Coronary artery (tissue), 2 donors: ENCODE measurements at regions not wholly inside any gene's neighbourhood (a gene's known extent, or its start where the extent isn't known, plus 50 kb on each side); places are given as distances from the start of the nearest gene placed in this dataset.

Experiments
- DNase-seq: peaks from one replicate; pipeline ENCODE4 v3.0.0-alpha.2; 2017; ENCODE audit warnings: low spot score
- H3K27ac ChIP-seq, 2 donors: fragments of 200-600 bp; sonication (generic); one replicate each; pipeline ENCODE4 v1.5.1; 2016 to 2019
- H3K4me3 ChIP-seq: fragments of 200-600 bp; sonication (generic); 2 replicates; pipeline ENCODE4 v1.5.1; 2016; ENCODE audit warnings: mild to moderate bottlenecking, moderate library complexity
- TF ChIP-seq, protein P1 (sequence below): fragments of 200-600 bp; sonication (generic); IDR thresholded peaks from one replicate; pipeline ENCODE4 v1.5.1; 2019; ENCODE audit warnings: antibody characterized with exemption

DNA sequence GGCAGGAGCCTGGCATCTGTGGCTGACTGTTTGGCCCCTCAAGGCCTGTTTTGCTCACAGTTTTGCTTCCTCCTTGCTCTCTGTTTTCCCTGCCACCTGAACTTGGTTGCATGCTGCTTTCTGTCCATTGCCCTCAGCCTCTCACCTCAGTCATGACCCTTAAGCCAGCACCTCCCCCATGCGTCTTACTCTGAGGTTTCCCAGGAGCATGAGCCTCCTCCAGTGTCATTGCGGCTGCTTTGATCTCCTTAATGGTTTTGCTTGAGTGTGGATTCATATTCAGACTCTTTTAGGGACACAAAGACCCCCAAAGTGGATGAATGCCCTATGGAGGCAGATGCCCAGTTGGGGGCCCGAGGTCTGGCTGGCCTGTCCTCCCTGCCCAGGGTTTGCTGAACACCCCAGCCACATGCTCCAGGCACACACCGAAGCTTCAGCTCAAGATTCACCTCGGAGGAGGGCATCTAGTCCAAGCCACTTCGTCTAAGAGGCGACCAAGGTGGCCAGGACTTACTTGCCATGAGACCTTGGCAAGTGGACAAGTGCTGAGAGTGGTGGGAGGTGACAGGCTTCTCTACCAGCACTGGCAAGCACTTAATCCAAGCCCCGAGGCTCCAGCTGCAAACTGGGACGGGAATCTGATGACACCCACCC, 95.4 kb upstream of the DIO3 start:
- H3K27ac ChIP-seq: no peak overlapping the region
- DNase-seq: peak; percentile 45
- no peak overlapping the region for H3K4me3 ChIP-seq
- TF ChIP-seq, protein P1, sequence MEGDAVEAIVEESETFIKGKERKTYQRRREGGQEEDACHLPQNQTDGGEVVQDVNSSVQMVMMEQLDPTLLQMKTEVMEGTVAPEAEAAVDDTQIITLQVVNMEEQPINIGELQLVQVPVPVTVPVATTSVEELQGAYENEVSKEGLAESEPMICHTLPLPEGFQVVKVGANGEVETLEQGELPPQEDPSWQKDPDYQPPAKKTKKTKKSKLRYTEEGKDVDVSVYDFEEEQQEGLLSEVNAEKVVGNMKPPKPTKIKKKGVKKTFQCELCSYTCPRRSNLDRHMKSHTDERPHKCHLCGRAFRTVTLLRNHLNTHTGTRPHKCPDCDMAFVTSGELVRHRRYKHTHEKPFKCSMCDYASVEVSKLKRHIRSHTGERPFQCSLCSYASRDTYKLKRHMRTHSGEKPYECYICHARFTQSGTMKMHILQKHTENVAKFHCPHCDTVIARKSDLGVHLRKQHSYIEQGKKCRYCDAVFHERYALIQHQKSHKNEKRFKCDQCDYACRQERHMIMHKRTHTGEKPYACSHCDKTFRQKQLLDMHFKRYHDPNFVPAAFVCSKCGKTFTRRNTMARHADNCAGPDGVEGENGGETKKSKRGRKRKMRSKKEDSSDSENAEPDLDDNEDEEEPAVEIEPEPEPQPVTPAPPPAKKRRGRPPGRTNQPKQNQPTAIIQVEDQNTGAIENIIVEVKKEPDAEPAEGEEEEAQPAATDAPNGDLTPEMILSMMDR: no peak

DNA sequence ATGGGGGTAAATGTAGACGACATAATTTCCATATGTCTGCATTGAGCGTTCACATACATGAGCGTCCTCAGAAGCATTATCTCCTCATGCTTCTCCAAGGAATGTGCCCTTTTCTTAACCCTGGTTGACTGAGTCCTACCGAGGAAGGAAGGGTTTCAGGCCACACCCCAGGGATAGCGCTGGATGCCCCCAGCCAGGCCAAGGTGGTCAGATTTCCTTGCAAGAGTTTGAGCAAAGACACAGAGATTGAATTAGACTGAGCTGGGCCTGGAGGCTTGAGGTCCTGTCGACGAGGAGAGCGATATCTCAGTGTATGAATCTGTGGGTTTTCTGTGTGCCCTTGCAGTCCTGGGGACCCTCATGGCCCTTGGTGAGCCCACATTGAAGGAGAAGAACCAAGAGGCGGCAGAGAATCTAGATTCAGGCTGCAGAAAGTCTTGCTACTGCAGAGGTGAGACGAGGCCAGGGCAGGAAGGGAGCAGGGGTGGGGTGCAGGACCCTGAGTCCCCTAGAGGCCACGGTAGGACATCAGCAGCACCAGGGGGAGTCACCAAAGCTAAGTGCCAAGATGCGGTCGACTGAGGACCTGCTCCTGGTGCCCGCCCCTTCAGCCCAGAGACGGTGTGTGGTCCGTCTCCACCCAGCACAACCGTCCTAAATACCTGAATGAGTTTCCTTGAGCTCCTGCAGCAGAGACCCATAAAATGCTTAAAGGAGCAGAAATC, 94.7 kb upstream of the DIO3 start:
- H3K27ac ChIP-seq: no peak overlapping the region
- no peak overlapping the region for H3K4me3 ChIP-seq
- DNase-seq: peak; percentile 60
- TF ChIP-seq, protein P1: no peak

DNA sequence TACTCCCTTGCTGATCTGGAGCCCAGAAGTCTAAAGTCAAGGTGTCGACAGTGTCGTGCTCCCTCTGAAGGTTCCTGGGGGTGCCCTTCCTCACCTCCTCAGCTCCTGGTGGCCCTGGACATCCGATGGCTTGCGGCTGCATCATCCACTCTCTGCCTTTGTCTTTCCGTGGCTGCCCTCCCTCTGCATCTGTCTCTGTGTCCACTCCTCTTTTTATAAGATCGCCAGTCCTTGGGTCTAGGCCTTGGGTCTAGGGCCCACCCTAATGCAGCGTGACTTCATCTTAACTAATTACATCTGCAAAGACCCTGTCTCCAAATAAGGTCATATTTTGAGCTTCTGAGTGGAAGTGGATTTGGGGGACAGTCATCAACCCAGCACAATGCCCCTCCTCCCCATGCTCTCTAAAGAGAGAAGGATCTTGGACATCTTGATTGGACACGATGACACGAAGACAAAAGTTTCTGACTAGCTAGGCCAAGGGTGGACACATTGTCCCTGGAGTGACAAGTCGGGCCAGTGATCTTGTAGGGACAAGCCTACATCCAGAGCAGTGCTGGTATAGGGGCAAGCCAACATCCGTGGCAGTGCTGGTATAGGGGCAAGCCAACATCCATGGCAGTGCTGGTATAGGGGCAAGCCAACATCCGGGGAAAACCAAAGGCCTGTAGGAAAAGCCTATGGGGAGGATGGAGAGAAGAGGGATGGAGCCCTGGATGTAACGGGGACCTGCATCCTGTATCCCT, 93.9 kb upstream of the DIO3 start:
- TF ChIP-seq, protein P1: no peak
- H3K4me3 ChIP-seq: no peak overlapping the region
- no peak overlapping the region for H3K27ac ChIP-seq
- DNase-seq: peak; percentile 69

DNA sequence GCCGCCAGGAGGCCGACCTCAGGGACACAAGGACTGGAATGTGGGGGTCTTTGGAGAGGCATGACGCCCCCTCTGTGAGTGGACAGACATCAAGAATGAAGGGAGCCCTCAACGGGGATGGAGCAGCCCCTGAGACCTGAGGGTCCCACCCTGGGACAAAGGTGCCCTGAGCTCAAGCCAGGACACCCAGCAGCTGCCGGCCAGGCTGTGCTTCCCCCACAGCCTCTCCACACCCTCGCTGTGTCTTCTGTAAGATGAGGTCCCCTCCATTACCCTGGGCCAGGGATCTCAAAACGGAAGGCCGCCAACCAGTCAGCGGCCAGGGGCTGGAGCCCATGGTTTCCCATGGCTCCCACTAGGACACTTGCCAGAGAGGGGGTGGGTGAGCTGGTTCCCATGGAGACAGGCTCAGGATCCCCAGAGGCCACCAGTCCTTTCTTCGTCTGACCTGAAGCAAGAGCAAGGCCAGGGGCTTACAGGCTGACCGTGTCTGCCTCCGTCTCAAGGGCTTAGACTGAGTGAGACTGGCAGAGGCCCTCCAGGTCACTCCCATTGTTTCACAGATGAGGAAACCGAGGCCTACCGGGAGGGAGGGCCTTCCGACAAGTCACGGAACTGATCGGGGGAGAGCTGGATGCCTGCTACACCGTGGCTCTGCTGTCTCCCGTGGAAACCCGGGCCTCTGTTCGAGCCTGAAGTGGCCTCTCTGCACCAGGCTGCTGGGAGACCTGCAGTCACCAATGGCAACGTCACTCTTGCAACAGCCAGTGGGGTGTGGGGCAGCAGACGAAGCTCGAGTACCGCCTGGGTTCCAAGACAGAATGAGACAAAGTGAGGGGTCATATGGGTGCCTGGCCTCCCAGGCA, 91.7 kb upstream of the DIO3 start:
- Histone ChIP-seq H3K27ac (no peak overlapping the region), H3K4me3 (no peak overlapping the region)
- peak; percentile 67 for DNase-seq
- TF ChIP-seq, protein P1: no peak

DNA sequence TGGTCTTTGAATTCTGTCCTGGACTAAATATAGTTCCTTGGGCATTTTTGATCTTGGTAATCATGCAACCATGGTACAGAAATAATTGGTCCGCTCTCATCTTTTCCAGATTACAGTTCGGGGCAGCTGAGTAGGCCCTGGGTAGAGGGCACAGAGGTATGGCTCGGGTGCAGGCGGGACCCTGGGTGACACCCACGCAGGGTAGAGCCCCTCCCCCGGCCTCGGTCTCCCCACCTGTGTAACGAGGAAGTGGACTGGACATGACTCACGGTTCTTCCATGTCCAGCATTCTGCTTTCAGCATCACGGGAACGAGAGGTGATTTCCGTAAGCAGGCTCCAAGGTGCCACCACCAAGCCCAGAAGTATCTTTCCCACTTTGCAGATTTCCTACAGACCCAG, 91.0 kb upstream of the DIO3 start:
- TF ChIP-seq, protein P1: no peak
- H3K27ac ChIP-seq: no peak overlapping the region
- peak; percentile 56 for DNase-seq
- H3K4me3 ChIP-seq: no peak overlapping the region

DNA sequence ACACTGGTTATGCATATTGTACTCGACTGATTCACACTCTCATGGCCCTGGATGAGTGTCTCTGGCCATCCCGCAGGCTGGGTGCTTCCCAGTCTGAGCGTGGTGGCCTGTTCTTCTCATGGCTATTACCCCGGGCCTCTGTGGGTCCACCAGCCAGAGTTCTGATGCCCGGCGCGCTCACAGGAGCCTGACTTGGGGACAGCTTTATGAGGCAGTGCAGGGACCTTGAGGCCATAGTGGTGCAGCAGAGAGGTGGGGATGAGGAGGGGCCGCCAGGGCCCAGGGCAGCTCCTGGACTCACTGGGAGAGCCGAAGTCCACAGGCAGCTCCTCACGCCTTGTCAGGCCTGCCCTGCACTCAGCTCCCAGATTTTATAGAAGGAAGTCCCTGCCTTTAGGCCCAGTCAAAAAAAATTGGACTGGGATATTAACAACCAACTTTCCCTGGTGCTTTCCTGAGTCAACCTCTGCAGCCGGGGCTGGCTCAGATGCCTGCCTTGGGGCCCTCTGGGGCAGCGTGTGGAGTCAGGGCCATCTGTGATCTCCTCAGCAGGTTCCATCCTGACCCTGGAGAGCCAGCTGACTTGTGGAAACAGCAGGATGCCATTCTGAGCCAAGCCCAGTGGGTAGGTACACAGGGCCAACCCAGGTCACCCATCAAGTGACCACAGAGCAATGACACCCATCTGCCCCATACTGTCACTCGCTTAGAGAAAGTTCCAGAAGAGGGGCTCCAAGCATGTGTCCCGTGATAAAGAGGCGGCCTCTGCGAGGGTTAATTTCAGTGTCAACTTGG, 89.4 kb upstream of the DIO3 start:
- Histone ChIP-seq H3K27ac (no peak overlapping the region), H3K4me3 (no peak overlapping the region)
- TF ChIP-seq, protein P1: no peak
- peak; percentile 64 for DNase-seq
